Esophagus squamous epithelium (tissue), 5 donors: ENCODE measurements at regions not wholly inside any gene's neighbourhood (a gene's known extent, or its start where the extent isn't known, plus 50 kb on each side); places are given as distances from the start of the nearest gene placed in this dataset.
"Not testable (repeated sequence)": the region's sequence is repeated elsewhere in the genome, so short reads cannot be mapped to it uniquely, and the experiment has no call there.

Experiments
- DNase-seq: peaks from one replicate; lab custom pipeline; 2025; lab: John Stamatoyannopoulos, UW
- H3K27ac ChIP-seq, 4 donors: fragments of 200-600 bp; sonication (generic); one replicate each; pipeline ENCODE4 v1.5.1; 2016 to 2019; ENCODE audit warnings: mild to moderate bottlenecking in 1 of 4
- H3K27me3 ChIP-seq, 4 donors: fragments of 200-600 bp; sonication (generic); 1 replicate in 3 of 4; 2 replicates in 1 of 4; pipeline versions ENCODE4 v1.5.1 to v1.6.0; 2017 to 2021; ENCODE audit warnings: antibody characterized with exemption in 1 of 4
- H3K36me3 ChIP-seq, 3 donors: fragments of 200-600 bp; sonication (generic); one replicate each; pipeline ENCODE4 v1.5.1; 2016 to 2019
- H3K4me1 ChIP-seq, 3 donors: fragments of 200-600 bp; sonication (generic); one replicate each; pipeline ENCODE4 v1.5.1; 2017 to 2019
- H3K4me3 ChIP-seq, 4 donors: fragments of 200-600 bp; sonication (generic); 1 replicate in 3 of 4; 2 replicates in 1 of 4; pipeline ENCODE4 v1.5.1; 2016 to 2019; ENCODE audit warnings: mild to moderate bottlenecking in 2 of 4, moderate library complexity in 1 of 4
- H3K9me3 ChIP-seq, 3 donors: fragments of 200-600 bp; sonication (generic); one replicate each; pipeline ENCODE4 v1.5.1; 2016 to 2019
- CTCF ChIP-seq, 6 experiments: fragments of 450-650 bp in 4 of 6; fragments of 200-600 bp in 2 of 6; sonication (generic) in 2 of 6; IDR thresholded peaks; one replicate each; pipeline ENCODE4 v1.5.1; 2016 to 2019; ENCODE audit warnings: antibody characterized with exemption in 6 of 6, mild to moderate bottlenecking in 4 of 6, moderate library complexity in 4 of 6
- POLR2A ChIP-seq, 4 donors: fragments of 450-650 bp; IDR thresholded peaks; one replicate each; pipeline ENCODE4 v1.6.1; 2017; ENCODE audit warnings: antibody characterized with exemption in 4 of 4, mild to moderate bottlenecking in 4 of 4, moderate library complexity in 3 of 4
- WGBS, 2 donors: methylation state at CpG; one replicate each; pipeline ENCODE4 v1.1.5; 2018; 5-methylcytosine and 5-hydroxymethylcytosine counted together
- intact Hi-C: fragments of 100-400 bp; cut with DNase I; formaldehyde crosslinking; loops from one replicate; pipeline ENCODE4 v1.15.0; 2022
- donor health status: DM: yes; HTN: yes; CAD: no.

GRCh38 chr3:86830566-86830965, 160.4 kb downstream of the VGLL3 start:
- no peaks in the 10 kb centered on the region for H3K36me3 ChIP-seq
- no peaks in the 10 kb centered on the region for H3K27me3 ChIP-seq
- 19 to 30% methylated on average over 1 of the region's 1 CpG for WGBS, 2 donors
- intact Hi-C loops, result no loop called here
- H3K27ac ChIP-seq, result no peak overlapping the region
- H3K9me3 ChIP-seq, result no peaks in the 10 kb centered on the region
- H3K4me3 ChIP-seq, result no peak overlapping the region
- H3K4me1 ChIP-seq, result no peaks in the 10 kb centered on the region
- TF ChIP-seq CTCF (IDR thresholded peaks at IDR 0.05), result no peak
- no peak for TF ChIP-seq POLR2A (IDR thresholded peaks at IDR 0.05)
- no peak for DNase-seq

- DNase-seq, result no peak
These were observed 162.2 kb downstream of the VGLL3 start for GRCh38 chr3:86828751-86829150.

GRCh38 chr3:86827582-86827981, 163.4 kb downstream of the VGLL3 start:
- WGBS, 2 donors, result 85 to 93% methylated on average over 7 to 10 of the region's 10 CpGs
- DNase-seq, result not testable (repeated sequence)

More at GRCh38 chr3:86828751-86829150, 162.2 kb downstream of the VGLL3 start:
- no peak for TF ChIP-seq CTCF (IDR thresholded peaks at IDR 0.05)
- TF ChIP-seq POLR2A (IDR thresholded peaks at IDR 0.05), result no peak
- H3K4me1 ChIP-seq, result no peaks in the 10 kb centered on the region
- 50 to 69% methylated on average over 3 of the region's 3 CpGs for WGBS, 2 donors
- H3K27me3 ChIP-seq, result no peaks in the 10 kb centered on the region
- H3K36me3 ChIP-seq, result no peaks in the 10 kb centered on the region
- intact Hi-C loops, result no loop called here
- no peak overlapping the region for H3K27ac ChIP-seq
- H3K4me3 ChIP-seq, result no peak overlapping the region
- H3K9me3 ChIP-seq, result no peaks in the 10 kb centered on the region

GRCh38 chr3:86826292-86826691, 164.7 kb downstream of the VGLL3 start:
- H3K27me3 ChIP-seq, result no peaks in the 10 kb centered on the region

More at GRCh38 chr3:86827582-86827981, 163.4 kb downstream of the VGLL3 start:
- H3K4me3 ChIP-seq, H3K27me3 ChIP-seq, H3K9me3 ChIP-seq, intact Hi-C loops, H3K27ac ChIP-seq, H3K36me3 ChIP-seq, H3K4me1 ChIP-seq: not testable (repeated sequence)

GRCh38 chr3:86815880-86816279, 175.1 kb downstream of the VGLL3 start:
- intact Hi-C loops, result no loop called here
- Histone ChIP-seq H3K27me3 (no peaks in the 10 kb centered on the region), H3K4me1 (no peaks in the 10 kb centered on the region), H3K4me3 (no peak overlapping the region), H3K9me3 (no peaks in the 10 kb centered on the region), H3K27ac (no peak overlapping the region), H3K36me3 (no peaks in the 10 kb centered on the region)
- no peak for DNase-seq
- TF ChIP-seq CTCF (IDR thresholded peaks at IDR 0.05), result no peak
- TF ChIP-seq POLR2A (IDR thresholded peaks at IDR 0.05), result no peak

More at GRCh38 chr3:86826292-86826691, 164.7 kb downstream of the VGLL3 start:
- H3K27ac ChIP-seq, result no peak overlapping the region
- H3K4me3 ChIP-seq, result no peak overlapping the region
- no peaks in the 10 kb centered on the region for H3K9me3 ChIP-seq
- H3K4me1 ChIP-seq, result no peaks in the 10 kb centered on the region
- TF ChIP-seq POLR2A (IDR thresholded peaks at IDR 0.05) (no peak), CTCF (IDR thresholded peaks at IDR 0.05) (no peak)
- intact Hi-C loops, result no loop called here
- H3K36me3 ChIP-seq, result no peaks in the 10 kb centered on the region
- DNase-seq, result no peak
- WGBS, 2 donors, result 96 to 100% methylated on average over 4 of the region's 4 CpGs
